Stomach (tissue), 4 donors: ENCODE measurements at regions not wholly inside any gene's neighbourhood (a gene's known extent, or its start where the extent isn't known, plus 50 kb on each side); places are given as distances from the start of the nearest gene placed in this dataset.

Experiments
- CTCF ChIP-seq, 7 experiments: fragments of 450-650 bp in 4 of 7; fragments of 200-600 bp in 3 of 7; sonication (generic) in 3 of 7; IDR thresholded peaks; one replicate each; pipeline ENCODE4 v1.5.1; 2016 to 2019; ENCODE audit warnings: antibody characterized with exemption in 7 of 7, control low read depth in 2 of 7, mild to moderate bottlenecking in 1 of 7
- EP300 ChIP-seq: sonication (generic); formaldehyde crosslinking; IDR thresholded peaks from one replicate; pipeline ENCODE4 v1.6.1; 2017; ENCODE audit warnings: antibody characterized with exemption

GRCh38 chr2:2682700-2683342 is 351.7 kb upstream of the MYT1L start:
- TF ChIP-seq CTCF (IDR thresholded peaks at IDR 0.05) (no peak), EP300 (no peak)
